Fibroblast of skin of abdomen (primary cell): ENCODE measurements at regions not wholly inside any gene's neighbourhood (a gene's known extent, or its start where the extent isn't known, plus 50 kb on each side); places are given as distances from the start of the nearest gene placed in this dataset.

Experiments used
- DNase-seq: peaks from one replicate; pipeline ENCODE4 v3.0.0-alpha.2; 2013

GRCh38 chr16:80071964-80072456 lies 468.8 kb upstream of the DYNLRB2 start:
- no peak for DNase-seq

- no peak for DNase-seq
These were observed 466.5 kb upstream of the MAF start for GRCh38 chr16:80066805-80067580.

DNA sequence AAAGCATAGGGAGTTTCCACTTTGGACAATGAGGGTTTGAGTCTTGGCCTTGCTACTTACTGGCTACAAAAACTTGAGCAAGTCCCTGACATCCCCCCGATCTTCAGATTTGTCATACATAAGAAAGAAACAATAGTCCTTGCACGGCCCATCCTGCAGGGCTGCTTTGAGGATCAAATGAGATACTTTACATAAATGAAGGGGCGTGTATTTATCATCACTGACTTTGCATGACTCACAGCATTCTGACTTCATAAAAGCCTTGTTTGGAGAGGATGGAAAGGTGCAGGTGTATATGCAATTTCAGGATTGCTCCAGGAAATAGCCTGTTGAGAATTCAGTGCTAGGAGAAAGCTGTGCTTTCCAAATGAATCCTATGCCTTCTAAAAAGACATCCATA lies 465.0 kb upstream of the MAF start:
- DNase-seq, result no peak

- no peak for DNase-seq
These were observed 463.2 kb upstream of the MAF start for GRCh38 chr16:80063713-80064069.

GRCh38 chr16:80063031-80063712 lies 462.6 kb upstream of the MAF start:
- peak; percentile 15 for DNase-seq

DNA sequence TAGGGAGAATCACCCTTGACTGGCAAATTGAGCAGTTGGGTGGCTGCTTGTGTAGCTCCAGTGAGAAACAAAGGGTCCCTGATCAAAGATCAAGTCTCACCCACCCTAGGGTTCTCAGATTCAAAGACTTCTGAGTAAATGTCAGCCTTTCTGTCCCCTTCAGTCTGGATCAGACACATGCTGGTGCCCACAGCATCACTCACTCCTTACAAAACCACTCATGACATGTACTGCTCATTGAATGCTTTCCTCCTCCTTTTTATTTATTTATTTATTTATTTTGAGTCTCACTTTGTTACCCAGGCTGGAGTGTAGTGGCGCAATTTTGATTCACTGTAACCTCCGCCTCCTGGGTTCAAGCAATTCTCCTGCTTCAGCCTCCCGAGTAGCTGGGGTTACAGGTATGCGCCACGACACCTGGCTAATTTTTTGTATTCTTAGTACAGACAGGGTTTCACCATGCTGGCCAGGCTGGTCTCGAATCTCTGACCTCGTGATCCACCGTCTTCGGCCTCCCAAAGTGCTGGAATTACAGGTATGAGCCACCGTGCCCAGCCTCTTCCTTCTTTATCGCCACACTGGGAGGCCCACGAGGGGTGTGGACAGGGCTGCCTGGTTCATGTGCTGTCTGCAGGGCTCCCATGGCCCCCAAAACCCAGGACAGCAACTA lies 462.0 kb upstream of the MAF start:
- DNase-seq, result no peak

- DNase-seq, result no peak
These were observed 459.9 kb upstream of the MAF start for GRCh38 chr16:80060470-80060869.

DNA sequence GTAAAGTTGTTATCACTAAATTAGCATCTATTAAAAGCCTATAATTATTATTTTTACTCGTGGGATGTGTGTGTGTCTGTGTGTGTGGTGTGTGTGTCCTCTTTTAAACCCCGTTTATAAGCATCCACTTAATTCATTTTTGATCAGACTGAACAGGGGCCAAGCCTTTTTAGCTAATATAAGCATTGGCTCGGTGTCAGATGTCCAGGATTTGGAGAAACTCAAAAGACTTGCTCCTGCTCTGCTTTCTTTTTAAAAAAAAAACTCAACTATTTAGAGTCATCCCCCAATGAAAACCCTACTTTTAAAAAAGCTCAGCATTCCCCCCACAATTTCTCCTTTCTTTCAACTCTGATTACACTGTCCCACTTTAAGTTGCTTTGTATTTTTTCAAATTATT lies 459.3 kb upstream of the MAF start:
- no peak for DNase-seq

- DNase-seq, result peak; percentile 61
These were observed 457.7 kb upstream of the MAF start for GRCh38 chr16:80058214-80058613.

DNA sequence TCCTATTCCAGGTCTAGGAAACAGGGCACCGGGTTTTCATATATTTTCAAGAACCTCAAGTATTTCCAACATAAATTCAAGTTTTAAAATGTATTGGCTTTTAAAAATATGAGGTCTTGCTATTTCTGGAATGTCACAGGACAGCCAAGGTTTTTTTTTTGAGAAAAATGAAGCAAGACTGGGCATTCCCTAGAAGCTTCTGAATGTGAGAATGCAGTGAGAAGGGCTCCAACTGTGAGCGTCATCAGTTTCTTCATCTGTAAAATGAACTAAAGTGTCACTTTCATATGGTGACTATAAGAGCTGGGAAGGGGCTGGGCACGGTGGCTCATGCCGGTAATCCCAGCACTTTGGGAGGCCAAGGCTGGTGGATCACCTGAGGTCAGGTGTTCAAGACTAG lies 455.8 kb upstream of the MAF start:
- peak; percentile 54 for DNase-seq

- no peak for DNase-seq
These were observed 455.3 kb upstream of the MAF start for GRCh38 chr16:80055831-80056230.

DNA sequence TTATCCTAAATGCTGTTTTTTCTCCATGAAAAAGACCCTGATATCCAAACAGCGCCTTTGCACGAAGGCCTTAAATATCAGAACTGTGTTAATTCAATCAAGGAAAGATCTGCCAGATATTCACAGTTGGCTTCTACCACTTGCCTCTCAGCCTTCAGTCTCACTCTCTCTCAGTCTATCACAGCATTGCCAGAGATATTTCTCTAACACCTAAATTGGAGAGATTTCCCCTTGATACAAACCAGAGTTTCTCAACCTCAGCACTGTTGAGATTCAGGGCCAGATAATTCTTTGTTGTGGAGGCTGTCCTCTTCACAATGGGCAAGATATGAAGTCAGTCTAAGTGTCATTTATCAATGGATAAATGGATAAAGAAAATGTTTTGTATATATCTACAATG lies 454.1 kb upstream of the MAF start:
- DNase-seq, result no peak

DNA sequence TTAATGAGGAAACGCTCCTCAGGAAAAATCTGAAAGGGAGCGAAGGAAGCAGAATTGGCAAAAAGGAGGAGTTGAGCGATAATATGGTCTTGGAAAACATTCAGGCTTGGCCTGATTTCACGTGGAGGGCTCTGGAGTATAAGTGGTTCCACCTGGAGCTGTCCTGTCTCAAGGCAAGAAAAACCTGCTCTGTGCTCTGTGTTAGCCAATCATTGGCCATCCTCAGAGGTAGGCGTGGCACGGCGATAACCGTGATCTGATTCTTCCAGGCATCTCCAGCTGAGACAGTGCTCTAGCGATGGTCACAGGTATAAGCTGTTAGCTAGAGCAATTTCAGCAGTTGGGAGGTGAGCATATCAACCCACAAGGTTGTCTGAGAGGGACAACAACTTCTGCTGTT lies 450.5 kb upstream of the MAF start:
- no peak for DNase-seq

DNA sequence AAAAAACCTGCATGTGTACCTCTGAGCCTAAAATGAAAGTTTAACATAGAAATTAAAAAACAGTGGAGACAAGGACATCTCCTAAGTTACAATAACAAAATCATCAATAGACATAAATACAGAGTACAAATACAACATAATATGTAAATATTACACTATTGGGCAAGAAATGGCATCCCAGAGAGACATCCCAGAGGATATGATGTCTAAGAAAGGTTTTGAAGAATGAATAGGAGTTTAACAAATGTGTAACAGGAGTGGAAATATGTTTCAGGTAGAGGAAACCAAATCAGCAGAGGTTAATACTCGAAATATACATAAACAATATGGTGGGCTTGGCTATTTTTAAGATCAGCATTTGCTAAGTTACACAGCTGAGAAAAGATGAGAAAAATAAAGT lies 447.7 kb upstream of the MAF start:
- DNase-seq, result no peak

DNA sequence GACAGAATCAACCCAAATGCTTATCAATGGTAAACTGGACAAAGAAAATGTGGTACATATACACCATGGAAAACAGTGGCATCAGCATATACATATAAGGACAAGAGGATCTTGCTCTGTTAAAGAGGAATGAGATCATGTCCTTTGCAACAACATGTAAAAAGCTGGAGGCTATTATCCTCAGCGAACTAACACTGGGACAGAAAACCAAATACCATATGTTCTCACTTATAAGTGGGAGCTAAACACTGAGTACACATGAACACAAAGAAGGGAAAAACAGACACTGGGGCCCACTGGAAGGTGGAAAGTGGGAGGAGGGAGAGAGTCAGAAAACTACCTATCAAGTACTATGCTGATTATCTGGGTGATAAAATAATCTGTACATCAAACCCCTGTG lies 447.3 kb upstream of the MAF start:
- DNase-seq, result peak; percentile 9

DNA sequence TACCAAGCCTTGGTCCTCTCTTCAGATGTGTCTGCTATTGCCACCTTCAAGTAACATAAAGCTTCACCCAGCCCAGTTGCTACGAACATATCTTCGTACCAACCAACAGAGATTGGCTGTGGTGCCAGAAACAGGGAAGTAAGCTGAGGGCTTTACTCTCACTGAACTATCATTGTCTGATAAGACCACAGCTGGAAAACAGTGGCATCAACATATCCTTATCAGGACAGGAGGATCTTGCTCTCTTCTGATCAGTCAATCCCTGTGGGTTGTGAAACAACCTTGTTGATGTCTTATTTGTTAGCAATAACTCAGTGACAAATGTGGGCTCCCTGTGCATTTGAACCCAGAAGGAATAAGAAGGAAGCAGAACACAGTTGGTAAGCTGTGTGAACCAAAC lies 446.3 kb upstream of the MAF start:
- no peak for DNase-seq

- no peak for DNase-seq
These were observed 445.7 kb upstream of the MAF start for GRCh38 chr16:80046261-80046660.

GRCh38 chr16:80045861-80046260 lies 445.3 kb upstream of the MAF start:
- no peak for DNase-seq

- DNase-seq, result no peak
These were observed 440.9 kb upstream of the MAF start for GRCh38 chr16:80041410-80041809.

GRCh38 chr16:80040814-80041213 lies 440.3 kb upstream of the MAF start:
- DNase-seq, result no peak

GRCh38 chr16:80040413-80040812 lies 439.9 kb upstream of the MAF start:
- no peak for DNase-seq

GRCh38 chr16:80039777-80040176 lies 439.2 kb upstream of the MAF start:
- no peak for DNase-seq

- no peak for DNase-seq
These were observed 438.0 kb upstream of the MAF start for GRCh38 chr16:80038566-80038965.
